ENCODE measurements at regions not wholly inside any gene's neighbourhood (a gene's known extent, or its start where the extent isn't known, plus 50 kb on each side); places are given as distances from the start of the nearest gene placed in this dataset.
"Not testable (repeated sequence)": the region's sequence is repeated elsewhere in the genome, so short reads cannot be mapped to it uniquely, and the experiment has no call there.

GRCh38 chr16:66245868-66246267 lies 120.6 kb upstream of the CDH5 start:
- DNase-seq (ENCODE audit: low read depth in 3 of 3) = no peak

- DNase-seq (ENCODE audit: low read depth in 3 of 3) = no peak
Measured at GRCh38 chr16:66245072-66245471, 121.4 kb upstream of the CDH5 start.

- DNase-seq (ENCODE audit: low read depth in 3 of 3) = no peak
Measured at GRCh38 chr16:66242672-66243071, 123.8 kb upstream of the CDH5 start.

- DNase-seq (ENCODE audit: low read depth in 3 of 3) = not testable (repeated sequence)
Measured at GRCh38 chr16:66242206-66242605, 124.3 kb upstream of the CDH5 start.

- no peak for DNase-seq (ENCODE audit: low read depth in 3 of 3)
Measured at GRCh38 chr16:66240631-66241395, 125.7 kb upstream of the CDH5 start.

- no peak for DNase-seq (ENCODE audit: low read depth in 3 of 3)
Measured at GRCh38 chr16:66240088-66240487, 126.4 kb upstream of the CDH5 start.

GRCh38 chr16:66238696-66239095 lies 127.8 kb upstream of the CDH5 start:
- no peak for DNase-seq (ENCODE audit: low read depth in 3 of 3)

GRCh38 chr16:66236301-66236700 lies 130.2 kb upstream of the CDH5 start:
- no peak for DNase-seq (ENCODE audit: low read depth in 3 of 3)

GRCh38 chr16:66231452-66232160 lies 134.9 kb upstream of the CDH5 start:
- no peak for DNase-seq (ENCODE audit: low read depth in 3 of 3)

- no peak for DNase-seq (ENCODE audit: low read depth in 3 of 3)
Measured at GRCh38 chr16:66229651-66230050, 136.8 kb upstream of the CDH5 start.

GRCh38 chr16:66228792-66229191 lies 137.7 kb upstream of the CDH5 start:
- DNase-seq (ENCODE audit: low read depth in 3 of 3) = no peak

GRCh38 chr16:66227766-66228530 lies 138.5 kb upstream of the CDH5 start:
- no peak for DNase-seq (ENCODE audit: low read depth in 3 of 3)

- DNase-seq (ENCODE audit: low read depth in 3 of 3) = no peak
Measured at GRCh38 chr16:66226762-66227161, 139.7 kb upstream of the CDH5 start.

- DNase-seq (ENCODE audit: low read depth in 3 of 3) = no peak
Measured at GRCh38 chr16:66225696-66226095, 140.8 kb upstream of the CDH5 start.

- DNase-seq (ENCODE audit: low read depth in 3 of 3) = no peak
Measured at GRCh38 chr16:66224626-66225025, 141.9 kb upstream of the CDH5 start.

GRCh38 chr16:66224186-66224585 lies 142.3 kb upstream of the CDH5 start:
- no peak for DNase-seq (ENCODE audit: low read depth in 3 of 3)

- no peak for DNase-seq (ENCODE audit: low read depth in 3 of 3)
Measured at GRCh38 chr16:66223176-66223780, 143.2 kb upstream of the CDH5 start.

GRCh38 chr16:66222756-66223155 lies 143.7 kb upstream of the CDH5 start:
- DNase-seq (ENCODE audit: low read depth in 3 of 3) = no peak

- no peak for DNase-seq (ENCODE audit: low read depth in 3 of 3)
Measured at GRCh38 chr16:66220702-66221101, 145.8 kb upstream of the CDH5 start.

- DNase-seq (ENCODE audit: low read depth in 3 of 3) = no peak
Measured at GRCh38 chr16:66219491-66219890, 147.0 kb upstream of the CDH5 start.

- no peak for DNase-seq (ENCODE audit: low read depth in 3 of 3)
Measured at GRCh38 chr16:66212428-66212827, 154.1 kb upstream of the CDH5 start.

- DNase-seq (ENCODE audit: low read depth in 3 of 3) = no peak
Measured at GRCh38 chr16:66211651-66212050, 154.8 kb upstream of the CDH5 start.

Data from stimulated activated CD4-positive, alpha-beta T cell treated with anti-CD3 and anti-CD28 coated beads, TNF-alpha, amount 100 ng/mL, for 4 hours (primary cell).